Panc1 (cell line): ENCODE measurements at regions not wholly inside any gene's neighbourhood (a gene's known extent, or its start where the extent isn't known, plus 50 kb on each side); places are given as distances from the start of the nearest gene placed in this dataset.

Experiments
- ATAC-seq: fragments of 200-7000 bp; cut with Tn5 transposase; 2 replicates; pipeline ENCODE4 v1.9.1; 2020; ENCODE audit warnings: mild to moderate bottlenecking, moderate library complexity
- BruUV-seq: library from RNA; stranded (reverse); fragments of 400-500 nt; replicated peaks from 2 replicates; lab custom pipeline; 2021; lab: Mats Ljungman, UMichigan
- CTCF ChIA-PET: fragments of 300-600 bp; sonication (Branson Sonifier 250); formaldehyde crosslinking; loops from one replicate; lab custom pipeline; 2022; ENCODE audit warnings: antibody characterized with exemption; lab: Charles Lee
- POLR2A ChIA-PET: fragments of 300-600 bp; sonication (Branson Sonifier 250); formaldehyde crosslinking; loops from one replicate; lab custom pipeline; 2022; ENCODE audit warnings: antibody characterized with exemption; lab: Charles Lee
- DNase-seq: peaks from one replicate; pipeline ENCODE4 v3.0.0-alpha.2; 2010; ENCODE audit warnings: low read depth, low spot score
- H3K27ac ChIP-seq: 2 replicates; pipeline ENCODE4 v1.5.1; 2011; ENCODE audit warnings: mild to moderate bottlenecking, low read length, inconsistent platforms
- H3K27me3 ChIP-seq: fragments of 200-500 bp; sonication (Bioruptor generic); 2 replicates; pipeline ENCODE4 v1.6.0; 2014; ENCODE audit warnings: low read length, inconsistent platforms; ENCODE audit not compliant: control insufficient read depth, insufficient read depth
- H3K36me3 ChIP-seq: fragments of 200-500 bp; sonication (Bioruptor generic); 2 replicates; pipeline ENCODE4 v1.5.1; 2014; ENCODE audit warnings: inconsistent platforms, mild to moderate bottlenecking, low read length, moderate library complexity; ENCODE audit not compliant: control insufficient read depth, insufficient read depth
- H3K4me1 ChIP-seq: 2 replicates; pipeline ENCODE4 v1.5.1; 2011; ENCODE audit warnings: inconsistent platforms, mild to moderate bottlenecking, low read length, moderate library complexity; ENCODE audit not compliant: control insufficient read depth, insufficient read depth
- H3K4me3 ChIP-seq, 2 experiments: 2 replicates each; pipeline ENCODE4 v1.5.1; 2011 to 2012; ENCODE audit warnings: low read depth in 2 of 2, low read length in 2 of 2, mild to moderate bottlenecking in 2 of 2, inconsistent platforms in 1 of 2, moderate library complexity in 1 of 2
- H3K9me3 ChIP-seq: fragments of 200-500 bp; sonication (Bioruptor generic); 2 replicates; pipeline ENCODE4 v1.5.1; 2014; ENCODE audit warnings: low read depth, mild to moderate bottlenecking, inconsistent platforms, low read length, moderate library complexity; ENCODE audit not compliant: control insufficient read depth, insufficient read depth
- CTCF ChIP-seq: fragments of 450-650 bp; IDR thresholded peaks from 2 replicates; pipeline ENCODE4 v1.5.1; 2017; ENCODE audit warnings: mild to moderate bottlenecking
- POLR2AphosphoS5 ChIP-seq: IDR thresholded peaks from 2 replicates; pipeline ENCODE4 v1.6.1; 2012; ENCODE audit warnings: mild to moderate bottlenecking, low read depth, low read length, moderate library complexity
- REST ChIP-seq, 2 experiments: IDR thresholded peaks; 2 replicates each; pipeline ENCODE4 v1.6.1; 2011 to 2012; ENCODE audit warnings: low read depth in 2 of 2, control low read depth in 1 of 2, low read length in 1 of 2, mild to moderate bottlenecking in 1 of 2, moderate library complexity in 1 of 2; ENCODE audit not compliant: insufficient read depth in 1 of 2
- SIN3A ChIP-seq: IDR thresholded peaks from 2 replicates; pipeline ENCODE4 v1.6.1; 2012; ENCODE audit warnings: low read depth, mild to moderate bottlenecking, low read length, moderate library complexity, borderline replicate concordance; ENCODE audit not compliant: insufficient read depth
- TCF7L2 ChIP-seq: IDR thresholded peaks from 2 replicates; pipeline ENCODE4 v1.6.1; 2011; ENCODE audit warnings: mild to moderate bottlenecking, low read depth, low read length, inconsistent platforms
- in situ Hi-C: cut with HindIII; loops from 2 replicates; pipeline ENCODE4 v1.10.0; 2016; ENCODE audit warnings: low sequenced_read_pairs, low pct_unique_long_range_greater_than_20kb
- intact Hi-C: fragments of 100-400 bp; cut with micrococcal nuclease; formaldehyde crosslinking; loops from one replicate; pipeline ENCODE4 v1.10.0; 2022; ENCODE audit not compliant: unreplicated experiment

- in situ Hi-C loops = no loop called here
- intact Hi-C loops = no loop called here
- CTCF ChIA-PET = no interaction called here
Measured at GRCh38 chr3:64327100-64327804, 102.0 kb upstream of the PRICKLE2 start.

GRCh38 chr3:64321747-64322146 is 96.5 kb upstream of the PRICKLE2 start:
- BruUV-seq = no TSS peak
- ChIA-PET POLR2A (no interaction called here), CTCF (no interaction called here)
- TF ChIP-seq TCF7L2 (no peak), CTCF (no peak), POLR2AphosphoS5 (no peak), REST (IDR thresholded peaks at IDR 0.05; ENCODE audit: insufficient read depth in 1 of 2, low read depth in 2 of 2, low read length in 1 of 2) (no peak), SIN3A (no peak)
- DNase-seq (no peak), ATAC-seq (no peak)
- no peak overlapping the region for H3K27ac ChIP-seq
- H3K9me3 ChIP-seq = no peaks in the 10 kb centered on the region
- in situ Hi-C loops (no loop called here), intact Hi-C loops (no loop called here)
- H3K4me3 ChIP-seq = no peak overlapping the region
- no peaks in the 10 kb centered on the region for H3K36me3 ChIP-seq
- no peaks in the 10 kb centered on the region for H3K27me3 ChIP-seq
- no peaks in the 10 kb centered on the region for H3K4me1 ChIP-seq

More at GRCh38 chr3:64327100-64327804, 102.0 kb upstream of the PRICKLE2 start:
- POLR2A ChIA-PET = no interaction called here
- DNase-seq (no peak), ATAC-seq (no peak)
- Histone ChIP-seq H3K9me3 (no peaks in the 10 kb centered on the region), H3K4me3 (no peak overlapping the region), H3K27ac (no peak overlapping the region), H3K27me3 (no peaks in the 10 kb centered on the region; the same call in 1 of the 2 replicates), H3K4me1 (no peaks in the 10 kb centered on the region), H3K36me3 (no peaks in the 10 kb centered on the region)
- TF ChIP-seq POLR2AphosphoS5 = no peak
- BruUV-seq = no TSS peak

- intact Hi-C loops = no loop called here
- Histone ChIP-seq H3K36me3 (no peaks in the 10 kb centered on the region), H3K4me1 (no peaks in the 10 kb centered on the region), H3K9me3 (no peaks in the 10 kb centered on the region), H3K27me3 (no peaks in the 10 kb centered on the region), H3K27ac (no peak overlapping the region), H3K4me3 (no peak overlapping the region)
- DNase-seq (no peak), ATAC-seq (no peak)
- POLR2A ChIA-PET = no interaction called here
- CTCF ChIA-PET = no interaction called here
- no TSS peak for BruUV-seq
- TF ChIP-seq CTCF = no peak
- TF ChIP-seq POLR2AphosphoS5 = no peak
- TF ChIP-seq SIN3A = no peak
- no peak for TF ChIP-seq REST (IDR thresholded peaks at IDR 0.05; ENCODE audit: insufficient read depth in 1 of 2, low read depth in 2 of 2, low read length in 1 of 2)
- no peak for TF ChIP-seq TCF7L2
- in situ Hi-C loops = no loop called here
Measured at GRCh38 chr3:64319391-64319790, 94.1 kb upstream of the PRICKLE2 start.
